ENCODE measurements at regions not wholly inside any gene's neighbourhood (a gene's known extent, or its start where the extent isn't known, plus 50 kb on each side); places are given as distances from the start of the nearest gene placed in this dataset.

DNA sequence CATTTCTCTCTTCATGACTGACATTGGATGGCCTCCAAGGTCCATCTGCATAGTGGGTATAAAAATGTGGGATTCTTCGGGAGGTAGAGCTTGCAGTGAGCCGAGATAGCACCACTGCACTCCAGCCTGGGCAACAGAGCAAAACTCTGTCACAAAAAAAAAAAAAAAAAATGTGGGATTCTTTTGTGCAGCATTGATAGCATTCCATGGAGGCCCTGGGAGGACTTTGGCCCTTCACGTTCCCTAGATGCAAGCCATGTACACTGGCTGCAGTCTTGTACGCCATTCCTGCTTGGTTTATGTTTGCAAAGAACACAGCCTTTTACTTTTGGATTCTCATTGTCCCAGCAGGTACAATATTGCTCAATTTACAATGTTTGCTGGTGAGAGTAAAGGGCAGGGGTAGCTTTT, 157.8 kb downstream of the SLCO4C1 start:
- Histone ChIP-seq H3K18ac (ENCODE audit: low read length) (no peak overlapping the region), H3K9me3 (replicated peaks in 1 of 2; ENCODE audit: control insufficient read depth in 2 of 2, insufficient read depth in 1 of 2, low read depth in 1 of 2, low read length in 2 of 2) (no peaks in the 10 kb centered on the region), H2BK15ac (ENCODE audit: low read length) (no peak overlapping the region), H4K91ac (ENCODE audit: low read depth, low read length, poor library complexity) (no peak overlapping the region), H3K4me1 (ENCODE audit: control insufficient read depth in 2 of 2, insufficient read depth in 1 of 2, low read depth in 1 of 2, low read length in 2 of 2) (no peaks in the 10 kb centered on the region), H3K14ac (ENCODE audit: low read length) (no peak overlapping the region), H2BK12ac (ENCODE audit: low read length) (no peak overlapping the region), H2AFZ (ENCODE audit: low read length) (no peak overlapping the region), H2BK5ac (ENCODE audit: low read length) (no peak overlapping the region), H3K79me1 (ENCODE audit: low read depth, low read length) (no peaks in the 10 kb centered on the region), H3K4me3 (ENCODE audit: low read length in 2 of 2) (no peak overlapping the region), H3K4ac (ENCODE audit: low read length) (no peak overlapping the region), H3K27ac (replicated peaks; ENCODE audit: low read length) (no peak overlapping the region), H4K8ac (ENCODE audit: low read depth, low read length) (no peak overlapping the region), H3K27me3 (ENCODE audit: control insufficient read depth in 3 of 3, insufficient read depth in 3 of 3, low read depth in 1 of 3, low read length in 3 of 3) (no peaks in the 10 kb centered on the region), H3K9ac (ENCODE audit: low read depth, low read length, poor library complexity) (no peak overlapping the region), H2AK5ac (ENCODE audit: low read depth, low read length) (no peak overlapping the region), H2BK120ac (ENCODE audit: low read depth, low read length) (no peak overlapping the region), H3K4me2 (ENCODE audit: insufficient read depth, low read length, poor library complexity, severe bottlenecking) (no peak overlapping the region), H3K23ac (ENCODE audit: low read depth, low read length, poor library complexity) (no peak overlapping the region), H3K36me3 (replicated peaks in 1 of 2; ENCODE audit: control insufficient read depth in 2 of 2, insufficient read depth in 2 of 2, low read length in 2 of 2) (no peaks in the 10 kb centered on the region)
- no CpG with 5 or more reads among the region's 4 CpGs for WGBS, 2 donors (ENCODE audit: extremely low coverage in 2 of 2, insufficient read length in 2 of 2, insufficient replicate concordance in 1 of 2)
- no peak for DNase-seq (ENCODE audit: low spot score)

DNA sequence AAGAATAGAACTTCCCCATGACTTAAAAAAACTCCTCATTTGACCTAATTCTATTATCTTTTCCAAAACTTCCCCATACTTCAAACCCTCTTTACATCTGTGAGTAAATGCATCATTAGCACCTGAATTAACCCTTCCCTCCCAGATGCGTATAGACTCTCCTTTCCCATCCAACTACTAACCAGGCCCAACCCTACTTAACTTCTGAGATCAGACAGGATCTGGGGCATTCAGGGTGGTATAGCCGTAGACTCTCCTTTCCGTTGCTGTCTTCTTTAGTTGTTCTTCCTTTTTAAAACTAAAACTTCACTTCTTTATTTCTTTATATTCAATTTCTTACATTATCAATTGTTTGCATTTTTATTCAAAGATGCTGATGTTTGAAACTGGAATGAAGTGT, 165.2 kb downstream of the SLCO4C1 start:
- no peak overlapping the region for H3K4ac ChIP-seq (ENCODE audit: low read length)
- H3K14ac ChIP-seq (ENCODE audit: low read length) = no peak overlapping the region
- H3K27ac ChIP-seq (replicated peaks; ENCODE audit: low read length) = no peak overlapping the region
- no CpG with 5 or more reads among the region's 3 CpGs for WGBS, 2 donors (ENCODE audit: extremely low coverage in 2 of 2, insufficient read length in 2 of 2, insufficient replicate concordance in 1 of 2)
- H3K9ac ChIP-seq (ENCODE audit: low read depth, low read length, poor library complexity) = no peak overlapping the region
- H2BK5ac ChIP-seq (ENCODE audit: low read length) = no peak overlapping the region
- H2BK120ac ChIP-seq (ENCODE audit: low read depth, low read length) = no peak overlapping the region
- no peak overlapping the region for H2AK5ac ChIP-seq (ENCODE audit: low read depth, low read length)
- DNase-seq (ENCODE audit: low spot score) = no peak
- H3K79me1 ChIP-seq (ENCODE audit: low read depth, low read length) = no peaks in the 10 kb centered on the region
- no peaks in the 10 kb centered on the region for H3K9me3 ChIP-seq (replicated peaks in 1 of 2; ENCODE audit: control insufficient read depth in 2 of 2, insufficient read depth in 1 of 2, low read depth in 1 of 2, low read length in 2 of 2)
- H3K23ac ChIP-seq (ENCODE audit: low read depth, low read length, poor library complexity) = no peak overlapping the region
- H2BK15ac ChIP-seq (ENCODE audit: low read length) = no peak overlapping the region
- no peak overlapping the region for H4K8ac ChIP-seq (ENCODE audit: low read depth, low read length)
- no peak overlapping the region for H3K4me3 ChIP-seq (ENCODE audit: low read length in 2 of 2)
- H2AFZ ChIP-seq (ENCODE audit: low read length) = no peak overlapping the region
- H3K36me3 ChIP-seq (replicated peaks in 1 of 2; ENCODE audit: control insufficient read depth in 2 of 2, insufficient read depth in 2 of 2, low read length in 2 of 2) = no peaks in the 10 kb centered on the region
- H3K27me3 ChIP-seq (ENCODE audit: control insufficient read depth in 3 of 3, insufficient read depth in 3 of 3, low read depth in 1 of 3, low read length in 3 of 3) = no peaks in the 10 kb centered on the region
- H4K91ac ChIP-seq (ENCODE audit: low read depth, low read length, poor library complexity) = no peak overlapping the region
- no peak overlapping the region for H3K4me2 ChIP-seq (ENCODE audit: insufficient read depth, low read length, poor library complexity, severe bottlenecking)
- no peaks in the 10 kb centered on the region for H3K4me1 ChIP-seq (ENCODE audit: control insufficient read depth in 2 of 2, insufficient read depth in 1 of 2, low read depth in 1 of 2, low read length in 2 of 2)
- no peak overlapping the region for H2BK12ac ChIP-seq (ENCODE audit: low read length)
- H3K18ac ChIP-seq (ENCODE audit: low read length) = no peak overlapping the region

DNA sequence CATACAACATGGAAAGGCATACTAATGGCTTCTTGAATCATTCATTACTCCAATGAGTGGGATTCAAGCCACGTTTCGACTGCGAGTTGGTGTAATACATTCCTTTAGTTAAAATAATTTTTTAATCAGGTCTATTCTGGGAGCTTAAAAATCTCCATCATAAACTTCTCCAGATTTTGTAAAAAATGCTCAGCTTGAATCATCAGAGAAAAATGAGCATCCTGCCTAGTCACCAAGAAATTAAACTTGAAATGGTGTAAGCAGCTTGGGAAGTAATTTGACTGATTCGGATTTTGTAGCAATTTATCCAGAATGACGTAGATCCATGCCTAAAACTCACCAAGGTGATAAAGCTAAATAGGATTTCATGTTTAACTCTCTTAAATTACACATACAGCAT, 165.7 kb downstream of the SLCO4C1 start:
- H4K8ac ChIP-seq (ENCODE audit: low read depth, low read length) = no peak overlapping the region
- no peak overlapping the region for H3K4me3 ChIP-seq (ENCODE audit: low read length in 2 of 2)
- H2BK5ac ChIP-seq (ENCODE audit: low read length) = no peak overlapping the region
- no peak overlapping the region for H2AK5ac ChIP-seq (ENCODE audit: low read depth, low read length)
- no peak overlapping the region for H3K4ac ChIP-seq (ENCODE audit: low read length)
- no peak overlapping the region for H3K18ac ChIP-seq (ENCODE audit: low read length)
- no peak overlapping the region for H2AFZ ChIP-seq (ENCODE audit: low read length)
- no peak overlapping the region for H4K91ac ChIP-seq (ENCODE audit: low read depth, low read length, poor library complexity)
- no peaks in the 10 kb centered on the region for H3K27me3 ChIP-seq (ENCODE audit: control insufficient read depth in 3 of 3, insufficient read depth in 3 of 3, low read depth in 1 of 3, low read length in 3 of 3)
- no peaks in the 10 kb centered on the region for H3K79me1 ChIP-seq (ENCODE audit: low read depth, low read length)
- no peak overlapping the region for H3K23ac ChIP-seq (ENCODE audit: low read depth, low read length, poor library complexity)
- no peak for DNase-seq (ENCODE audit: low spot score)
- no peak overlapping the region for H2BK120ac ChIP-seq (ENCODE audit: low read depth, low read length)
- H3K14ac ChIP-seq (ENCODE audit: low read length) = no peak overlapping the region
- H3K9ac ChIP-seq (ENCODE audit: low read depth, low read length, poor library complexity) = no peak overlapping the region
- H3K4me1 ChIP-seq (ENCODE audit: control insufficient read depth in 2 of 2, insufficient read depth in 1 of 2, low read depth in 1 of 2, low read length in 2 of 2) = no peaks in the 10 kb centered on the region
- no peak overlapping the region for H3K4me2 ChIP-seq (ENCODE audit: insufficient read depth, low read length, poor library complexity, severe bottlenecking)
- no peak overlapping the region for H3K27ac ChIP-seq (replicated peaks; ENCODE audit: low read length)
- no CpG with 5 or more reads among the region's 5 CpGs for WGBS, 2 donors (ENCODE audit: extremely low coverage in 2 of 2, insufficient read length in 2 of 2, insufficient replicate concordance in 1 of 2)
- no peak overlapping the region for H2BK12ac ChIP-seq (ENCODE audit: low read length)
- no peak overlapping the region for H2BK15ac ChIP-seq (ENCODE audit: low read length)
- no peaks in the 10 kb centered on the region for H3K9me3 ChIP-seq (replicated peaks in 1 of 2; ENCODE audit: control insufficient read depth in 2 of 2, insufficient read depth in 1 of 2, low read depth in 1 of 2, low read length in 2 of 2)
- no peaks in the 10 kb centered on the region for H3K36me3 ChIP-seq (replicated peaks in 1 of 2; ENCODE audit: control insufficient read depth in 2 of 2, insufficient read depth in 2 of 2, low read length in 2 of 2)

DNA sequence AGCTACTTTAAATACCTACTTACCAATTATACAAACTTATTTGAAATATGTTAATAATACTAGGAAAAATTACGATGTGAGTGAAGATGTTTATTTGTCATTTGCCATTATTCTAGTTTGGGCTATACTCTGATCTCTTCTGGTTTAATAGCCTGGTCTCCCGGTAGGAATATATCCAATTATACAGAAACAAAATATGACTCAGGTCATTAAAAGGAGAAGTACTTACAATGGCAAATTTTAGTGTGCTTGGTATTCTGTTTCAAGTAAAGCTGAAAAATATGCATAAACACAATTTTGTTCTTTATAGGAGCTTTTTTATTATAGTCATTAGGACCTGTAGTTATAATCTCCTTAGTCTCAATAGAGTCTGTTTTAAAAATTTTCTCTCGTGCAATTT, 176.8 kb downstream of the SLCO4C1 start:
- H3K4me2 ChIP-seq (ENCODE audit: insufficient read depth, low read length, poor library complexity, severe bottlenecking) = no peak overlapping the region
- H3K4me1 ChIP-seq (ENCODE audit: control insufficient read depth in 2 of 2, insufficient read depth in 1 of 2, low read depth in 1 of 2, low read length in 2 of 2) = no peaks in the 10 kb centered on the region
- no peaks in the 10 kb centered on the region for H3K79me1 ChIP-seq (ENCODE audit: low read depth, low read length)
- H3K9me3 ChIP-seq (replicated peaks in 1 of 2; ENCODE audit: control insufficient read depth in 2 of 2, insufficient read depth in 1 of 2, low read depth in 1 of 2, low read length in 2 of 2) = no peaks in the 10 kb centered on the region
- H2BK12ac ChIP-seq (ENCODE audit: low read length) = no peak overlapping the region
- no peak overlapping the region for H3K18ac ChIP-seq (ENCODE audit: low read length)
- H2BK15ac ChIP-seq (ENCODE audit: low read length) = no peak overlapping the region
- no peak overlapping the region for H3K4ac ChIP-seq (ENCODE audit: low read length)
- H2BK5ac ChIP-seq (ENCODE audit: low read length) = no peak overlapping the region
- no peak for DNase-seq (ENCODE audit: low spot score)
- no peaks in the 10 kb centered on the region for H3K27me3 ChIP-seq (ENCODE audit: control insufficient read depth in 3 of 3, insufficient read depth in 3 of 3, low read depth in 1 of 3, low read length in 3 of 3)
- H2AFZ ChIP-seq (ENCODE audit: low read length) = no peak overlapping the region
- H3K4me3 ChIP-seq (ENCODE audit: low read length in 2 of 2) = no peak overlapping the region
- WGBS, 2 donors (ENCODE audit: extremely low coverage in 2 of 2, insufficient read length in 2 of 2, insufficient replicate concordance in 1 of 2) = no CpG with 5 or more reads among the region's 3 CpGs
- no peak overlapping the region for H2AK5ac ChIP-seq (ENCODE audit: low read depth, low read length)
- no peak overlapping the region for H4K91ac ChIP-seq (ENCODE audit: low read depth, low read length, poor library complexity)
- no peak overlapping the region for H3K23ac ChIP-seq (ENCODE audit: low read depth, low read length, poor library complexity)
- H3K27ac ChIP-seq (replicated peaks; ENCODE audit: low read length) = no peak overlapping the region
- no peaks in the 10 kb centered on the region for H3K36me3 ChIP-seq (replicated peaks in 1 of 2; ENCODE audit: control insufficient read depth in 2 of 2, insufficient read depth in 2 of 2, low read length in 2 of 2)
- H3K14ac ChIP-seq (ENCODE audit: low read length) = no peak overlapping the region
- no peak overlapping the region for H4K8ac ChIP-seq (ENCODE audit: low read depth, low read length)
- H2BK120ac ChIP-seq (ENCODE audit: low read depth, low read length) = no peak overlapping the region
- H3K9ac ChIP-seq (ENCODE audit: low read depth, low read length, poor library complexity) = no peak overlapping the region
